GF-D8 (cell line): ENCODE measurements at regions not wholly inside any gene's neighbourhood (a gene's known extent, or its start where the extent isn't known, plus 50 kb on each side); places are given as distances from the start of the nearest gene placed in this dataset.

Source experiments
- DNase-seq: peaks from one replicate; lab custom pipeline; 2025; lab: John Stamatoyannopoulos, UW

- DNase-seq: no peak
Measured at GRCh38 chr7:138254444-138254843, 178.2 kb downstream of the AKR1D1 start.

- peak; percentile 100 for DNase-seq
Measured at GRCh38 chr7:138257459-138258196, 181.4 kb downstream of the AKR1D1 start.

GRCh38 chr7:138258197-138258559 lies 181.9 kb downstream of the AKR1D1 start:
- DNase-seq: peak; percentile 64

GRCh38 chr7:138259675-138260074 lies 183.4 kb downstream of the AKR1D1 start:
- no peak for DNase-seq

GRCh38 chr7:138267934-138268333 lies 191.7 kb downstream of the AKR1D1 start:
- DNase-seq: no peak

- DNase-seq: no peak
Measured at GRCh38 chr7:138276891-138277290, 183.2 kb upstream of the TRIM24 start.

GRCh38 chr7:138278601-138279000 lies 181.5 kb upstream of the TRIM24 start:
- no peak for DNase-seq

- no peak for DNase-seq
Measured at GRCh38 chr7:138282997-138283396, 177.1 kb upstream of the TRIM24 start.

GRCh38 chr7:138285129-138285528 lies 174.9 kb upstream of the TRIM24 start:
- no peak for DNase-seq

GRCh38 chr7:138286846-138287245 lies 173.2 kb upstream of the TRIM24 start:
- DNase-seq: no peak

GRCh38 chr7:138287549-138287948 lies 172.5 kb upstream of the TRIM24 start:
- DNase-seq: no peak

GRCh38 chr7:138289082-138289481 lies 171.0 kb upstream of the TRIM24 start:
- no peak for DNase-seq

- no peak for DNase-seq
Measured at GRCh38 chr7:138289864-138290263, 170.2 kb upstream of the TRIM24 start.

GRCh38 chr7:138292951-138293350 lies 167.1 kb upstream of the TRIM24 start:
- DNase-seq: no peak

- no peak for DNase-seq
Measured at GRCh38 chr7:138295049-138295637, 164.9 kb upstream of the TRIM24 start.

GRCh38 chr7:138297526-138297925 lies 162.5 kb upstream of the TRIM24 start:
- DNase-seq: no peak

GRCh38 chr7:138299066-138299465 lies 161.0 kb upstream of the TRIM24 start:
- no peak for DNase-seq

- no peak for DNase-seq
Measured at GRCh38 chr7:138303230-138304070, 156.6 kb upstream of the TRIM24 start.

GRCh38 chr7:138304071-138304320 lies 156.1 kb upstream of the TRIM24 start:
- DNase-seq: no peak

- DNase-seq: no peak
Measured at GRCh38 chr7:138307633-138308032, 152.4 kb upstream of the TRIM24 start.

GRCh38 chr7:138308136-138308535 lies 151.9 kb upstream of the TRIM24 start:
- DNase-seq: no peak

- no peak for DNase-seq
Measured at GRCh38 chr7:138309186-138309585, 150.9 kb upstream of the TRIM24 start.

GRCh38 chr7:138313829-138314178 lies 146.3 kb upstream of the TRIM24 start:
- DNase-seq: no peak
